Colonic mucosa (tissue), 4 donors: ENCODE measurements at regions not wholly inside any gene's neighbourhood (a gene's known extent, or its start where the extent isn't known, plus 50 kb on each side); places are given as distances from the start of the nearest gene placed in this dataset. TPM values are rescaled to one million over a fixed set of nuclear protein-coding genes. Genes with fewer than 3 reads are reported as not detected.
A peak's percentile ranks its signal among the peaks of the same experiment; 100 is the strongest.
"Not testable (repeated sequence)": the region's sequence is repeated elsewhere in the genome, so short reads cannot be mapped to it uniquely, and the experiment has no call there.

Experiments used
- DNase-seq: peaks from one replicate; pipeline ENCODE4 v3.0.0-alpha.2; 2020
- H3K27ac ChIP-seq: fragments of 200-600 bp; one replicate; pipeline ENCODE4 v1.8.0; 2021
- H3K27me3 ChIP-seq: fragments of 200-600 bp; one replicate; pipeline ENCODE4 v1.8.0; 2021
- H3K36me3 ChIP-seq: fragments of 200-600 bp; one replicate; pipeline ENCODE4 v1.8.0; 2021
- H3K4me1 ChIP-seq: fragments of 200-600 bp; one replicate; pipeline ENCODE4 v1.8.0; 2021; ENCODE audit warnings: mild to moderate bottlenecking
- H3K4me3 ChIP-seq: fragments of 200-600 bp; one replicate; pipeline ENCODE4 v1.8.0; 2021
- H3K9ac ChIP-seq, 2 donors: one replicate each; pipeline ENCODE4 v1.7.0; 2013; ENCODE audit warnings: control low read depth in 2 of 2, low read depth in 2 of 2, low read length in 2 of 2
- H3K9me3 ChIP-seq: fragments of 200-600 bp; one replicate; pipeline ENCODE4 v1.8.0; 2021
- CTCF ChIP-seq: fragments of 200-600 bp; IDR thresholded peaks from one replicate; pipeline ENCODE4 v1.8.0; 2022; ENCODE audit warnings: antibody characterized with exemption, mild to moderate bottlenecking
- intact Hi-C: fragments of 100-400 bp; cut with DNase I; formaldehyde crosslinking; loops from one replicate; pipeline ENCODE4 v1.14.1; 2022
- microRNA-seq: library from miRNA; unstranded; fragments of <30 nt; microRNA quantifications from one replicate; pipeline ENCODE4, GENCODE V29; 2019
- donor health status: healthy.
- donor health status: DM: no; HTN: no; CAD: no.
- donor health status: DM: no; HTN: no; CAD: no.

GRCh38 chr10:45243261-45243660 is 72.1 kb downstream of the OR13A1 start:
- H3K9ac ChIP-seq: no peak overlapping the region
- no peaks in the 10 kb centered on the region for H3K4me1 ChIP-seq
- H3K9me3 ChIP-seq: no peaks in the 10 kb centered on the region
- H3K36me3 ChIP-seq: no peaks in the 10 kb centered on the region
- H3K4me3 ChIP-seq: no peak overlapping the region
- intact Hi-C loops: no loop called here
- H3K27ac ChIP-seq: no peak overlapping the region
- no peak for TF ChIP-seq CTCF
- H3K27me3 ChIP-seq: no peaks in the 10 kb centered on the region
- no peak for DNase-seq

GRCh38 chr10:45246522-45246921 is 68.9 kb downstream of the OR13A1 start:
- Histone ChIP-seq H3K9me3 (no peaks in the 10 kb centered on the region), H3K4me3 (no peak overlapping the region), H3K27me3 (no peaks in the 10 kb centered on the region), H3K36me3 (no peaks in the 10 kb centered on the region), H3K27ac (no peak overlapping the region), H3K9ac (no peak overlapping the region), H3K4me1 (no peaks in the 10 kb centered on the region)
- no peak for TF ChIP-seq CTCF
- no peak for DNase-seq
- intact Hi-C loops: no loop called here

- Histone ChIP-seq H3K4me3 (peak overlapping the region; percentile 7), H3K27me3 (no peaks in the 10 kb centered on the region), H3K9me3 (no peaks in the 10 kb centered on the region), H3K27ac (no peak overlapping the region), H3K4me1 (no peaks in the 10 kb centered on the region), H3K9ac (no peak overlapping the region), H3K36me3 (no peaks in the 10 kb centered on the region)
- intact Hi-C loops: loop anchor here (10.0 kb wide), 1 partner anchor 205 kb away; no protein-coding TSS in a partner anchor
- peak; percentile 52 for TF ChIP-seq CTCF
- DNase-seq: no peak
These were observed 65.3 kb downstream of the OR13A1 start for GRCh38 chr10:45249978-45250693.

GRCh38 chr10:45250694-45251075 is 64.7 kb downstream of the OR13A1 start:
- not testable (repeated sequence) for H3K4me1 ChIP-seq, DNase-seq, H3K9ac ChIP-seq, H3K4me3 ChIP-seq, H3K27me3 ChIP-seq, H3K27ac ChIP-seq, H3K9me3 ChIP-seq, H3K36me3 ChIP-seq
- intact Hi-C loops: loop anchor here (10.0 kb wide), 1 partner anchor 204 kb away; no protein-coding TSS in a partner anchor

Small RNA genes in the stretch of these regions (microRNA-seq; reads per million reads assigned to microRNA genes)
- gene MIR3156-1: not detected
